Ascending aorta (tissue), 2 donors: ENCODE measurements at regions not wholly inside any gene's neighbourhood (a gene's known extent, or its start where the extent isn't known, plus 50 kb on each side); places are given as distances from the start of the nearest gene placed in this dataset.

Experiments
- DNase-seq, 2 donors: peaks; one replicate each; pipeline ENCODE4 v3.0.0-alpha.2; 2019; ENCODE audit warnings: low spot score in 2 of 2
- H3K27ac ChIP-seq, 2 donors: fragments of 200-600 bp; sonication (generic); one replicate each; pipeline ENCODE4 v1.5.1; 2016 to 2017; ENCODE audit warnings: mild to moderate bottlenecking in 1 of 2
- H3K27me3 ChIP-seq: fragments of 200-600 bp; sonication (generic); one replicate; pipeline ENCODE4 v1.5.1; 2017
- H3K36me3 ChIP-seq, 2 donors: fragments of 200-600 bp; sonication (generic); one replicate each; pipeline ENCODE4 v1.5.1; 2016
- H3K4me1 ChIP-seq, 2 donors: fragments of 200-600 bp; sonication (generic); one replicate each; pipeline ENCODE4 v1.5.1; 2016 to 2017; ENCODE audit warnings: mild to moderate bottlenecking in 1 of 2
- H3K4me3 ChIP-seq, 2 donors: fragments of 200-600 bp; sonication (generic); one replicate each; pipeline ENCODE4 v1.5.1; 2016 to 2017; ENCODE audit warnings: mild to moderate bottlenecking in 1 of 2
- H3K9me3 ChIP-seq, 2 donors: fragments of 200-600 bp; sonication (generic); one replicate each; pipeline ENCODE4 v1.5.1; 2016
- intact Hi-C: fragments of 100-400 bp; cut with DNase I; formaldehyde crosslinking; loops from one replicate; pipeline ENCODE4 v1.15.1; 2023
- TF ChIP-seq, protein P1 (sequence below), 3 experiments: fragments of 200-600 bp in 2 of 3; fragments of 450-650 bp in 1 of 3; sonication (generic) in 2 of 3; IDR thresholded peaks; one replicate each; pipeline ENCODE4 v1.5.1; 2016 to 2019; ENCODE audit warnings: antibody characterized with exemption in 3 of 3, mild to moderate bottlenecking in 1 of 3, moderate library complexity in 1 of 3

- H3K4me3 ChIP-seq: no peak overlapping the region
- TF ChIP-seq, protein P1, sequence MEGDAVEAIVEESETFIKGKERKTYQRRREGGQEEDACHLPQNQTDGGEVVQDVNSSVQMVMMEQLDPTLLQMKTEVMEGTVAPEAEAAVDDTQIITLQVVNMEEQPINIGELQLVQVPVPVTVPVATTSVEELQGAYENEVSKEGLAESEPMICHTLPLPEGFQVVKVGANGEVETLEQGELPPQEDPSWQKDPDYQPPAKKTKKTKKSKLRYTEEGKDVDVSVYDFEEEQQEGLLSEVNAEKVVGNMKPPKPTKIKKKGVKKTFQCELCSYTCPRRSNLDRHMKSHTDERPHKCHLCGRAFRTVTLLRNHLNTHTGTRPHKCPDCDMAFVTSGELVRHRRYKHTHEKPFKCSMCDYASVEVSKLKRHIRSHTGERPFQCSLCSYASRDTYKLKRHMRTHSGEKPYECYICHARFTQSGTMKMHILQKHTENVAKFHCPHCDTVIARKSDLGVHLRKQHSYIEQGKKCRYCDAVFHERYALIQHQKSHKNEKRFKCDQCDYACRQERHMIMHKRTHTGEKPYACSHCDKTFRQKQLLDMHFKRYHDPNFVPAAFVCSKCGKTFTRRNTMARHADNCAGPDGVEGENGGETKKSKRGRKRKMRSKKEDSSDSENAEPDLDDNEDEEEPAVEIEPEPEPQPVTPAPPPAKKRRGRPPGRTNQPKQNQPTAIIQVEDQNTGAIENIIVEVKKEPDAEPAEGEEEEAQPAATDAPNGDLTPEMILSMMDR (IDR thresholded peaks at IDR 0.05): no peak
- no peak for DNase-seq
- no peaks in the 10 kb centered on the region for H3K4me1 ChIP-seq
- no peak overlapping the region for H3K27ac ChIP-seq
- intact Hi-C loops: no loop called here
- H3K27me3 ChIP-seq: no peaks in the 10 kb centered on the region
- H3K9me3 ChIP-seq: no peaks in the 10 kb centered on the region
- H3K36me3 ChIP-seq: no peaks in the 10 kb centered on the region
Measured at GRCh38 chr13:39217471-39217870, 179.2 kb downstream of the NHLRC3 start.

DNA sequence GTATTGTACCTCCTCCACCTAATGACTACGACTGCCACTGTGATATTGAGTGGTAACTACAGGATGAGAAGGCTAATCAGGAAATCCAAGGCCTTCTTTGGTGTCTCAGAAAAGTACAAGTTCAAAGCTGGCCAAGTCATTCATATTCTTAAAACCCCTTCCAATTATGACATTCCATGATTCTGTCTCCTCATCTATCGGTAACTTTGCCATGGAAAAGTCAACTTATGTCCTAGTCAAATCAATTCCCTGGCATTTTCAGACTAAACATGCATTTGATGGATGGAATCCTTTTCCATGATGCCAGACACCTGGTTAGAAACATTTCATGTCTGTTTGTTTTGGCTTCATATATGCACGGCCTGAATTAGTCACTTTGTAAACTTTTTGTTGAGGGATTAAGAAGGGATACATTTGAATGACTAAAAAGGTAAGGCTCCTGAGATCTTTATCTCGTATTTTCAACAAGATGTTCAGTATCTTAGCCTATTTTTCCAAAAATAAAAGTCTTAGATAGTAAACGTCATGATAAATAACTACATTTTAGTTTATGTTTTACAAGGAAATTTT, 186.5 kb downstream of the NHLRC3 start:
- Histone ChIP-seq H3K4me1 (peaks cover 0 to 9% of the 10 kb centered on the region in 2 donors), H3K27me3 (no peaks in the 10 kb centered on the region), H3K27ac (no peak overlapping the region), H3K9me3 (no peaks in the 10 kb centered on the region), H3K36me3 (no peaks in the 10 kb centered on the region), H3K4me3 (no peak overlapping the region)
- intact Hi-C loops: no loop called here
- no peak for DNase-seq
- TF ChIP-seq, protein P1 (IDR thresholded peaks at IDR 0.05): no peak

- no peak for DNase-seq
- Histone ChIP-seq H3K4me1 (peaks cover 0 to 9% of the 10 kb centered on the region in 2 donors), H3K36me3 (no peaks in the 10 kb centered on the region), H3K27ac (no peak overlapping the region), H3K4me3 (no peak overlapping the region), H3K9me3 (no peaks in the 10 kb centered on the region), H3K27me3 (no peaks in the 10 kb centered on the region)
- TF ChIP-seq, protein P1 (IDR thresholded peaks at IDR 0.05): no peak
- intact Hi-C loops: loop anchor here (2.0 kb wide), 1 partner anchor 15 kb away; no protein-coding TSS in a partner anchor
Measured at GRCh38 chr13:39225860-39226259, 187.6 kb downstream of the NHLRC3 start.

DNA sequence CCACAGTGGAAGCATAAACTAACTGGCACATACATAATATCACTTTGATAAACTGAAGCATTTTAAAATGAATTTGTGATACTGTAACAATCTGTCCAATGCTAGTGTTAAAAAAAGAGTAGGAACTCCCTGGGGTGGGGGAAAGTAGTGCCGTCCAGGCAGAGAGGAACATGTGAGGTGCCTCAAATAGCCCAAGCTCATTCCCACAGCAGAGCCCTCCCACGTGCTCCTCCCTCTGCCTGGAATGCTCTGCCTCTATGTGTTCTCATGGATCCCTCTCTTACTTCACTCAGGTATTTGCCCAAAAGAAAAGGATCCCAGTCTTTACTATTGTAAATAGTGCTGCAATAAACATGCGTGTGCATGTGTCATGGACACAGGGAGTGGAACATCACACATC, 188.1 kb downstream of the NHLRC3 start:
- no peaks in the 10 kb centered on the region for H3K9me3 ChIP-seq
- no peak for DNase-seq
- TF ChIP-seq, protein P1 (IDR thresholded peaks at IDR 0.05): no peak
- H3K36me3 ChIP-seq: no peaks in the 10 kb centered on the region
- intact Hi-C loops: loop anchor here (2.0 kb wide), 1 partner anchor 16 kb away; no protein-coding TSS in a partner anchor
- no peaks in the 10 kb centered on the region for H3K27me3 ChIP-seq
- no peak overlapping the region for H3K4me3 ChIP-seq
- no peak overlapping the region for H3K27ac ChIP-seq
- H3K4me1 ChIP-seq: peaks cover 0 to 9% of the 10 kb centered on the region in 2 donors

GRCh38 chr13:39232401-39232980, 194.2 kb downstream of the NHLRC3 start:
- H3K36me3 ChIP-seq: no peaks in the 10 kb centered on the region
- TF ChIP-seq, protein P1 (IDR thresholded peaks at IDR 0.05): no peak

More at GRCh38 chr13:39232401-39232980, 194.2 kb downstream of the NHLRC3 start:
- Histone ChIP-seq H3K27ac (no peak overlapping the region), H3K4me3 (no peak overlapping the region), H3K4me1 (no peaks in the 10 kb centered on the region), H3K27me3 (no peaks in the 10 kb centered on the region), H3K9me3 (no peaks in the 10 kb centered on the region)
- intact Hi-C loops: no loop called here
- DNase-seq: no peak
